ENCODE measurements at regions not wholly inside any gene's neighbourhood (a gene's known extent, or its start where the extent isn't known, plus 50 kb on each side); places are given as distances from the start of the nearest gene placed in this dataset.

DNA sequence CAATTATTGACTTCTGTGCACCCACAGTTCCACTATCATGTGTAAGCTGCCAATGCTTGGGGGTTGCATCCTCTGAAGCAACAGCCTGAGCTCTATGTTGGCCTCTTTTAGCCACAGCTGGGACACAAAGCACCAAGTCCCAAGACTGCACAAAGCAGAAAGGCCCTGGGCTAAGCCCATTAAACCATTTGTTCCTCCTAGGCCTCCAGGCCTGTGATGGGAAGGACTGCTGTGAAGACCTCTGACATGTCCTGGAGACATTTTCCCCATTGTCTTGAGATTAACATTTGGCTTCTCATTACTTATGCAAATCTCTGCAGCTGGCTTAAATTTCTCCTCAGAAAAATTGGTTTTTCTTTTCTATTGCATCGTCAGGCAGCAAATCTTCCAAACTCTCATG lies 123.7 kb upstream of the DEPDC1 start:
- TF ChIP-seq CTCF (IDR thresholded peaks at IDR 0.05; ENCODE audit: low read depth, low read length), result no peak
- DNase-seq (ENCODE audit: extremely low read depth, low read depth), result no peak

GRCh38 chr1:68623700-68624099 lies 126.8 kb upstream of the DEPDC1 start:
- TF ChIP-seq CTCF (IDR thresholded peaks at IDR 0.05; ENCODE audit: low read depth, low read length), result no peak
- no peak for DNase-seq (ENCODE audit: extremely low read depth, low read depth)

DNA sequence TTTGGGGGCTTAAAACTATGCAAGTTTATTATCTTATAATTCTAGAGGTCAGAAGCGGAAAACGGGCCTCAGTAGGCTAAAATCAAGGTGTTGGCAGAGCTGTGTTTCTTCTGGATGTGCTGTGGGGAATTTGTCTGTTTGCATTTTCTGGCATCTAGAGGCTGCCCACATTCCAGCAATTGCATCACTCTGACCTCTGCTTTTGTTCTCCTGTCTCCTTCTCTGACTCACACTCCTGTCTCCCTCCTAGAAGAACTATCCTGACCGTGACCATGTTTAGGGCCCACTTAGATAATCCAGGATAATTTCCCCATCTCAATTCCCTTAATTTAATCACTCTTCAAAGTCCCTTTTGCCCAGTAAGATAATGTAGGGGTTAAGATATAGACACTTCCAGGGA lies 127.4 kb upstream of the DEPDC1 start:
- no peak for DNase-seq (ENCODE audit: extremely low read depth, low read depth)

GRCh38 chr1:68625624-68626023 lies 128.7 kb upstream of the DEPDC1 start:
- no peak for TF ChIP-seq CTCF (IDR thresholded peaks at IDR 0.05; ENCODE audit: low read depth, low read length)
- DNase-seq (ENCODE audit: extremely low read depth, low read depth), result no peak

More for the DNA sequence above, 127.4 kb upstream of the DEPDC1 start:
- TF ChIP-seq CTCF (IDR thresholded peaks at IDR 0.05; ENCODE audit: low read depth, low read length), result no peak

GRCh38 chr1:68633141-68633919 lies 136.4 kb upstream of the DEPDC1 start:
- DNase-seq (ENCODE audit: extremely low read depth, low read depth), result no peak

DNA sequence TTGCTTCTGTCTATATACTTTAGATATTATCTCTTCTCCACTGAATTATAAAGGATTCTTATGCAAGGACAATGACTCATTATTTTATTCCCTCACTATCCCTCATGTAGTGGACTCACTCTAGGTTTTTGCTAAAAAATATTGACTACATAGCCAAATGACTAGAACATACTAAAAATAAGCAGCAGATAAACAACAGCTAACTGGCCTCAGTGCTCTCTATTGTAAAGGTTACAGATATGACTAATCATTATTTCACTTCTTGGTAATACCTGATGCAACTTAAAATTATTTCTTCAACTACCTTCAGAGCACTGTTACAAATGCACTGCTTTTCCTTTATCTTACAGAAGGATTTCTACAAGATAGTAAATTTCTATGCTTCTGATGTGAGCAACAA lies 147.6 kb upstream of the DEPDC1 start:
- no peak for TF ChIP-seq CTCF (IDR thresholded peaks at IDR 0.05; ENCODE audit: low read depth, low read length)
- DNase-seq (ENCODE audit: extremely low read depth, low read depth), result no peak

More at GRCh38 chr1:68633141-68633919, 136.4 kb upstream of the DEPDC1 start:
- no peak for TF ChIP-seq CTCF (IDR thresholded peaks at IDR 0.05; ENCODE audit: low read depth, low read length)

DNA sequence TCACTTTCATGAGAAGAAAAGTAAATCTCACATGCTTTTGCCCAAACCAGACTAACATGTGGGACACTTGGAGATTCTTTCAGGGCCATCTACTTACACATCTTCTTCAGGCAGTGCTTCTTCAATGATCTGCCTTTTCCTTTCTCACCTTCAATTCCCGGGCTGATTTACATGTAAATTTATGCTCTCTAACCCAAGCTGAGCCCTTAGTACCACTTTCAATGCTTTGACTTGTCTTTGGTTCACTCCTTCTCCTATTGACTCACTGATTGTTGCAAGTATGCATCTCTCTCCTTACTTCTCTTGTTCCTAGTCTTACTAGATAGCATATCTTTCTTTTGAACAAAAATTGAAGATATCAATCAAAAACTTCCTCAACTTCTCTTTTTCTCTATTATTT lies 154.2 kb upstream of the DEPDC1 start:
- DNase-seq (ENCODE audit: extremely low read depth, low read depth), result no peak
- TF ChIP-seq CTCF (IDR thresholded peaks at IDR 0.05; ENCODE audit: low read depth, low read length), result no peak

Measured in AG09319 (cell line).